ENCODE measurements at regions not wholly inside any gene's neighbourhood (a gene's known extent, or its start where the extent isn't known, plus 50 kb on each side); places are given as distances from the start of the nearest gene placed in this dataset.
"Not testable (repeated sequence)": the region's sequence is repeated elsewhere in the genome, so short reads cannot be mapped to it uniquely, and the experiment has no call there.

GRCh38 chr12:20142956-20143355, 225.4 kb upstream of the PDE3A start:
- Histone ChIP-seq H3K4me3 (ENCODE audit: low read depth, low read length) (no peak overlapping the region), H3K27ac (no peak overlapping the region), H3K36me3 (replicated peaks) (no peaks in the 10 kb centered on the region), H3K27me3 (replicated peaks) (no peaks in the 10 kb centered on the region)
- DNase-seq, result no peak
- in situ Hi-C loops (cut with HindIII; ENCODE audit: low pct_ligation_motif_present, low sequenced_read_pairs), result no loop called here
- TF ChIP-seq CTCF (IDR thresholded peaks at IDR 0.05; ENCODE audit: low read depth, low read length, missing control alignments), result peak; percentile 40

DNA sequence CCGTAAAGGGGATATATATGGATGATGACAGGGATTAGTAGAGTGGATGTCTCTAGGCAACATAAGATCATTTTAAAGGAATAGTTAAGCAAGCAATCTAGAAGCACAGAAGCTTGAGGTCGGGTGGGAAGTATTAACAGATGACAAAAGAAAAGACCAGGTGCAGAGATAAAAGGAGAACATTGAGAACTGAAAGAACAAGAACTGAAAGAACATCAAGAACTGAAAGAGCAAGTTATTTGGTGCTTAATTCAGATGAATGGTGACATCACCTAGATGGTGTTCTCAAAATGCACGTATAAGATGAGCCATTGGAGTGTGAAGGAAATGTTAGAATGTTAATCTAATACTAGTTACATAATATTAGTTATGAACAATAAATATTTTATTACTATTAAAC, 224.0 kb upstream of the PDE3A start:
- H3K36me3 ChIP-seq (replicated peaks), result no peaks in the 10 kb centered on the region
- H3K27me3 ChIP-seq (replicated peaks), result no peaks in the 10 kb centered on the region
- DNase-seq, result no peak
- no peak overlapping the region for H3K4me3 ChIP-seq (ENCODE audit: low read depth, low read length)
- no peak overlapping the region for H3K27ac ChIP-seq
- in situ Hi-C loops (cut with HindIII; ENCODE audit: low pct_ligation_motif_present, low sequenced_read_pairs), result no loop called here
- TF ChIP-seq CTCF (IDR thresholded peaks at IDR 0.05; ENCODE audit: low read depth, low read length, missing control alignments), result no peak

DNA sequence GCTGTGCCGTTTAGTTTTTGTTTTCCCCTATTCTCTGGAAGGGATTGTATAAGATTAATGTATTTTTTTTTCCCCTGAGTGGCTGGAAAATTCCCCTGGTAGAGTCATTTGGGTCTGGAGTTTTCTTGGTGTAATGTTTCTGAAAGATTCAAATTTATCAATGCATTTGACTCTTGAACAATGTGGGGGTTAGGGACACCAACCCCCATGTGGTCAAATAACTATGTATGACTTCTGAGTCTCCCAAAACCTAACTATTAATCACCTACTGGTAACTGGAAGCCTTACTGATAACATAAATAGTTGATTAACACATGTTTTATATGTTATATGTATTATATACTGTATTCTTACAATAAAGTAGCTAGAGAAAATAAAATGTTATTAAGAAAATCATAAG, 220.1 kb upstream of the PDE3A start:
- no peak overlapping the region for H3K27ac ChIP-seq
- no peak for TF ChIP-seq CTCF (IDR thresholded peaks at IDR 0.05; ENCODE audit: low read depth, low read length, missing control alignments)
- H3K4me3 ChIP-seq (ENCODE audit: low read depth, low read length), result no peak overlapping the region
- H3K27me3 ChIP-seq (replicated peaks), result no peaks in the 10 kb centered on the region
- DNase-seq, result no peak
- H3K36me3 ChIP-seq (replicated peaks), result no peaks in the 10 kb centered on the region
- in situ Hi-C loops (cut with HindIII; ENCODE audit: low pct_ligation_motif_present, low sequenced_read_pairs), result no loop called here

DNA sequence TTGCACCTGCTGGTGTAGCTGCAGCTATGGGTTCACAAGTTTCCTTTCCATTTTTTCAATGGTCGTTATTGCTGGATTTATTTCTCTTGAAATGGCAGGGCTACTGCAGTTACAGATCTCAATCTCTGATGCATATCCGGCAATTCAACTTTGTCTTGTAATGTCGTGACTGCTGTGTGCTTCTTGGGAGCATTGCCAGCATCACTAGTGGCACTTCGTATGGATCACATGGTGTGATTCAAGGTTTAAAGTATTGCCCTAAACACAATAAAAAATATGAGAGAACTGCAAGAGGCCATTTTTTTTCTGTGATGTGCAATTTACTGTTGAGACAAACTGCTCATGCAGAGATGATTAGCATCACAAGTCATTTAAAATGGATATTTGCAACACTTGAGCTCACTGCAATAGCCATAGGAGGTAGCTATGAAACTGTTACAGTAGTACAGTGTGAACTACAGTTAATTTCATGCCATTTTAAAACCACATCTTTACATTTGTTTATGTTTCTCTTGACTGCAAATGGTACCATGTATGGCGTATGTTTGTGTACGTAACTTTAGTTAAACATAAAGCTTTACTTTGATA, 217.4 kb upstream of the PDE3A start:
- H3K4me3 ChIP-seq (ENCODE audit: low read depth, low read length), result no peak overlapping the region
- in situ Hi-C loops (cut with HindIII; ENCODE audit: low pct_ligation_motif_present, low sequenced_read_pairs), result no loop called here
- TF ChIP-seq CTCF (IDR thresholded peaks at IDR 0.05; ENCODE audit: low read depth, low read length, missing control alignments), result no peak

DNA sequence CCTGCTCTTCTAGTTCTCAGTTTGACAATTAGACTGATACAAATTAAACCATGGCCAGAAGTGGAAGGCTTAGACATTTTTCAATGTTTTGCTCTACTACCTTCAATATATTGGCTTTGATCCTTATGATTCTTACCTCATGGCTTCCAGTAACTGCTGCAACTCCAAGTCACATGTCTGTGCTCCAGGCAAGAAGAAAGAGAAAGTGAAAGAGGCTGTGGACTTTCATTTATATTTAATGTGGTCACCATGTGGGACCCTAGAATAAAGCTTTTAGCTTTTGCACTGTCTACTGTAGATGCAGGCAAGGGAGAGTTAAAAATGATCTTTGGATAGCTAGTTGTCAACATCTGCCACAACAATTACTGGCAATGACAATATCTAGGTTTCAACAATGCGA, 214.3 kb upstream of the PDE3A start:
- in situ Hi-C loops (cut with HindIII; ENCODE audit: low pct_ligation_motif_present, low sequenced_read_pairs), result no loop called here
- H3K27ac ChIP-seq, result no peak overlapping the region
- peak; percentile 17 for DNase-seq
- TF ChIP-seq CTCF (IDR thresholded peaks at IDR 0.05; ENCODE audit: low read depth, low read length, missing control alignments), result no peak
- H3K27me3 ChIP-seq (replicated peaks), result no peaks in the 10 kb centered on the region
- H3K4me3 ChIP-seq (ENCODE audit: low read depth, low read length), result no peak overlapping the region
- no peaks in the 10 kb centered on the region for H3K36me3 ChIP-seq (replicated peaks)

More for the DNA sequence above, 217.4 kb upstream of the PDE3A start:
- H3K27me3 ChIP-seq (replicated peaks), result no peaks in the 10 kb centered on the region
- H3K27ac ChIP-seq, result no peak overlapping the region
- H3K36me3 ChIP-seq (replicated peaks), result no peaks in the 10 kb centered on the region
- DNase-seq, result no peak

GRCh38 chr12:20155374-20155773, 213.0 kb upstream of the PDE3A start:
- no peaks in the 10 kb centered on the region for H3K36me3 ChIP-seq (replicated peaks)
- DNase-seq, result no peak
- no peaks in the 10 kb centered on the region for H3K27me3 ChIP-seq (replicated peaks)
- in situ Hi-C loops (cut with HindIII; ENCODE audit: low pct_ligation_motif_present, low sequenced_read_pairs), result no loop called here
- no peak overlapping the region for H3K4me3 ChIP-seq (ENCODE audit: low read depth, low read length)
- TF ChIP-seq CTCF (IDR thresholded peaks at IDR 0.05; ENCODE audit: low read depth, low read length, missing control alignments), result no peak
- no peak overlapping the region for H3K27ac ChIP-seq

- H3K27me3 ChIP-seq (replicated peaks); H3K4me3 ChIP-seq (ENCODE audit: low read depth, low read length); DNase-seq; H3K36me3 ChIP-seq (replicated peaks); H3K27ac ChIP-seq; in situ Hi-C loops (cut with HindIII; ENCODE audit: low pct_ligation_motif_present, low sequenced_read_pairs): not testable (repeated sequence)
These were observed 207.4 kb upstream of the PDE3A start for GRCh38 chr12:20160899-20161298.

All from brain microvascular endothelial cell (primary cell).